Suppressor macrophage treated with lipopolysaccharide for 4 hours (primary cell): ENCODE measurements at regions not wholly inside any gene's neighbourhood (a gene's known extent, or its start where the extent isn't known, plus 50 kb on each side); places are given as distances from the start of the nearest gene placed in this dataset.
A peak's percentile ranks its signal among the peaks of the same experiment; 100 is the strongest.
"Not testable (repeated sequence)": the region's sequence is repeated elsewhere in the genome, so short reads cannot be mapped to it uniquely, and the experiment has no call there.

Source experiments
- DNase-seq: peaks from one replicate; pipeline ENCODE4 v3.0.0-alpha.2; 2020

DNA sequence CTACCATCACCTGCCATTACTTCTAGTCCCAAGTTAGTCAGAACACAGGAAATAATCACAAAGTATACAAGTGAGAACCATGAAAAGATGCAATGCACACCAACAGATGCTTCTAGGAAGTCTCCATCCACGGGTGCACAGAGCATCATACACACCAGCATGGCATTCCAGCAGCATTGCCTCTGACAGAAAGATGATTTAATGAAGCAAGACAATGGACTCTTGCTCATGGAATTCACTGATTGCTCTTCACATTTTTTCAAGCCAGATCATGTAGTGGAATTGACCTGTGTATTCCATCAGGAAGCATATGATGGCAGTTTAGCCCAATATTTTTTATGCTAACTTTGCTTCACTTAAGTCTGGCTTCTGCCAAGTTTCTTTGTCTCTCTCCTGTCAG is 406.3 kb upstream of the RGS17 start:
- DNase-seq: no peak

DNA sequence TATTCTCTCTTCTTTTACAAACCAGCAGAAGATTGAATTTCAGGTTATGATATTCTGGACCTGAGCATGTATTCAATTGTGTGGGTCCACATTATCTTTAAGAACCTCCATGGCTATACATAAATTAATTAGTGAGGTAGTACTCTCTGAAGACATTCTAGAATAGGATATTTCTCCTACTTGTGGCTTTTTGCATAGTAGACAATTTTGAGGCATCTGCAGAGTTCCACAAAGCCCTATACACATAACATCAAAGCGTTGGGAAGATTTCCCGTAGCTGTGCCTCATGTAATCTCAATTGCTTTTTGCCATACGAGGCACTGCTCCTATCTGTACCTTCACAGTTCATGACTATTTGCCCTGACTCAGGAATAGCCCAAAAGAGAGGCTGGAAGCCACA is 395.4 kb upstream of the RGS17 start:
- DNase-seq: no peak

DNA sequence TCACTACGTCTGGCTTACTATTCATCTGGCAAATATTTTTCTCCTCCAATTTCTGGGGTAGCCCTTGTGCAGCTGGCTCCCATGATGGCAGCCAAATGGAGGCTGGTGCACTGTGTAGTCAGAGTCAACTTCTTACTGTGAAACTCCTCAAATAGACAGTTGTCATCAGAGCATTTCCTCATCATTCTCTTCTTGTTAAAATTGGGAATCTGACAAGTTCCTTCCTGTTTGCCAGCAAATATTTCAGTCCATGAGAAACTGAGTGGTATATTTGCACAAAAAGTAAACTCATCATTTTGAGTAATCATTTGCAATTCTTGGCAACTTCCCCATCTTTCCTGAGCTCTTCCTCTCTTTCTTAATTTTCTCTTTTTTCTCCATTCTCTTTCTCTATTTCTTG is 394.9 kb upstream of the RGS17 start:
- no peak for DNase-seq

DNA sequence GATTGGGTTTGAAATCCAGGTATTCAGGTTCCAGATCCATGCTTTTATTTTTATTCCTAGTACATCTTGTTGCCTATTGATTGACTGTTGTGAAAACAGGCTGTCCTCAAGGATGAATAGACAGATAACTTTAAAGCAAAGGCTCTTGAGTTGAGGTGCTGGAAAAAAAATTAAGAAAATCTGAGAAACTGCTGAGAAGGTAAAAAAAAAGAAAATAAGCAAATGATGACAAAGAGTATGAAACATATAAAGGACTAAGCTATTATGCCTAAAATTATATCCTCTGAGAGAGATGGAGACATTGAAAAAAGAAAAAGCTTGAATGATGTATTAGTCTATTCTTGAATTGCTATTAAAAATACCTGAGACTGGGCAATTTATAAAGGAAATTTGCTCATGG is 392.3 kb upstream of the RGS17 start:
- DNase-seq: no peak

DNA sequence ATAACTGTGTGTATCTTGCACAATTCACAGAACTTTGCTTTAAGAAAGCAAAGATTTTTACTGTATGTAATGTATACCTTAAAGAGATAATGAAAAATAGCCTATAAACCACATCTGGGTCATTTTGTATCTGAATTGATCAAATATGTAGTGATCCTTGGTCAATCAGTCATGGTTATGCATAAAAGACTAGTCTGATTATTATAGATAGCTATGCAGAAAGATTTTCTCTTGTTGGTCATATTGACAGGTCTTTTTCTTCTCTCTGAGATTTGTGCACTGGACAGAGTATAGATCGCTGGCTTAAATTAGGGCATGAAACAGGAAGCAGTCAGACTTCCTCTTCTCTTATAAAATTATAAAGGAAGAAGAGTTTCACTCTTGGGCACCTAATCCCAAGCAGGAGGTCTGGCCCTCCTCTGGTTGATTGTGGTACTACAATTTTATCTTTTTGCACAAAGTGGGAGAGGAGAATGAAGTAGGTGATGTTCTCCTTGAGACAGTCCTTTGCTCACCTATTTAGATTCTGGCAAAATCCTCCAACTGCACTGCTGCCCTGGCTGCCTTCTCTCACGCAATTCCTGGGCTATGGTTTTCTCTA is 380.9 kb upstream of the RGS17 start:
- DNase-seq: peak; percentile 66

DNA sequence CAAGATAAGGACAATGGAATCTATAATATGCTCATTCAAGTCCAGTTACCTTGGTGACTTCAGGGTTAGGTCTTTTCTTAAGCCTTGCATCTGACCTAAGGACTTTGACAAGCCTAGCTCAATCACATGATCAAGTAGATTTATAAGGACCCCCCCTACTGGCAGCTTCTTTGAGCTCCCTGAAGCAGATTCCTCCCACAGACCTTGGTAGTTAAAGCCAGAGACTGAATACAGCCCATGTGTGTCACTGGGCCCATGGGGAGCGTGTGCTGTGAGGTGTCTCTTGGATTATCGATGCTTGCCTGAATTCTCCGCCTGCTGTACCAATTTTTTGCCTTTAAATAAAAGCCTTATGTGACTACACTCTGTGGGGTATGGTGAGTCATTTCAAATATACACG is 372.7 kb upstream of the RGS17 start:
- DNase-seq: no peak

DNA sequence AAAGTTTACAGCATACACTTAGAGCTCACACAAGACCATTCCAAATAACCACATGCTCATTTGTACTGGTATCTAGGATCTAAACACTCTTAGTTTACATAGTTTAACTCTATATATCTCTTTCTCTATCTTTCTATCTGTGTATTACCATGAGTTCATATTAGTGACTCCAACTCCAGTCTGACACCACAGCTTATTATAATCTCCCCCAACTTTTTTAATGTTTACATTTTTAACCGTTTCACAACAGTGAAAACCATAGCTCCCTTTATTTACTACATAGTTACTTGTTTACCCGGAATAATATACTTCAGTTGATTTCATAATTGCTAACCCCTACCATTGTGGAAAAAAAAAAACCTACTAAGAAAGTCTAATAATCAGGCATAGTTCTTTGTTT is 362.4 kb upstream of the RGS17 start:
- DNase-seq: no peak

DNA sequence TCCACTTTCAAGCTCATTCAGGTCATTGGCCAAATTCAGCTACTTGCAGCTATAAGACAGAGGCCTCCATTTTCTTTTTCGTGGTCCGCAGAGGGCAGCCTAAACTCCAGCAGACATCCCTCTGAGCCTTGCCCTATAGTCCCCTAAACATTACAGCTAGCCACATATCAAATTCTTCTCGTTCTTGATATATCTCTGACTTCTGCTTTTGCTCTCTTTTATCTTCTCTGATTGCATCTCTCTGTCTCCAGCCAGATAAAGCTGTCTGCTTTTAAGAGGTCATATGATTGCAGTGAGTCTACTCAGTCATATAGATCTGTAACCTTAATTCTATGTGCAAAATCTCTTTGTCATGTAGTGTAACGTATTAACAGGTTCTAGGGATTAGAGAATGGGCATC is 358.4 kb upstream of the RGS17 start:
- DNase-seq: no peak

DNA sequence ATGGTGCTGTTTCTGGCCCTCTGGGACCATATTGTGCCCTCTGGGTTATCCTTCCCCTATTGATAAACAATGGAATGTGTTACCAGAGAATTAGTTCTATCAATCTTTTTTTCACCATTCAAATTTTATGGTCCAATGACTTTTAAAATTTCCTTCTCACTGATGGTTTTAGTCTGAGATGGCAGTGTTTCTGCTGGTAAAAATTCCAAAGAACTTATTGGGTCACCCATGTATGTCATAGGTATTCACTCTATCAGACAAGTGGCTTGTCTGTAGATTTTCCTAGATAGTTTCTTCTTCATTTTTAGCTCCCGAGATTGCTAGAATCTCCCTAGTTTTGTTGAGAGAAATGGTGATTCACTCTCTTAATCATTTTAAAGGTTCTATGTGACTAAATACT is 357.2 kb upstream of the RGS17 start:
- DNase-seq: no peak

DNA sequence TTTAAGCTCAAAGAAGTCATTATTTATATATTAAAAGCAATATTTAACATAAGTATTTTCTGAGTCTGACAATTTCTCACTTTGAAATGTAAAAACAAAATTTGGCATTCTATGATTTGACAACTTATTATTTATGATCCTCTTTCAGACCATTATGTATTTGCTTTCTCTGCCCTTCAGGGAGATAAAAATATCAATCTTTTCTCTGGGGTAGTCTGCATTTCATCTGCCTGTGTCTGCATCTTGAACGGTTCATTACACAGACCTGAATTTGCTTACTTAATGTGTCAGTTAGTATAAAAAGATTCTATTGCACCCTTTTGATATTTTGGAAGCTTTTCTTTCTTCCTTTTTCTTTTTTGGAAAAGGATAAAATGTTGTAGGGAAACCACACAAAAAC is 354.0 kb upstream of the RGS17 start:
- DNase-seq: no peak

DNA sequence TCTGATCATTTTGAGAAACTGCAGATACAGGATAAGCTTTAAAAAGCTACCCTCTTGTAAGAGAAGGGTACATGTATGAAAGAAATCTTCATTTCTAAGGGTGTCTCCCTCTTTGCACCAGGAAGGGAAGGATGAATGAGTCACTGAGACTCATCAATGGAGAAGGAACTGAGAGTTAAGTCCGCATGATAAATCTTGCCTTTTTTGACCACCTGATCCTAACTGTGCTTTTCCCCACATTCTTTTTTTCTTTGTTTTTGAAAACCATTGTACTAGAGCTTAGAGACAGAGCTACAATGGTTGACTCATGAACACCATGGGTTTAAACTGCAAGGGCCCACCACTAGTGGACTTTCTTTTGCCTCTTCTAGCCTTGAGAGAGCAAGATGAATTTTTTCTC is 353.0 kb upstream of the RGS17 start:
- no peak for DNase-seq

DNA sequence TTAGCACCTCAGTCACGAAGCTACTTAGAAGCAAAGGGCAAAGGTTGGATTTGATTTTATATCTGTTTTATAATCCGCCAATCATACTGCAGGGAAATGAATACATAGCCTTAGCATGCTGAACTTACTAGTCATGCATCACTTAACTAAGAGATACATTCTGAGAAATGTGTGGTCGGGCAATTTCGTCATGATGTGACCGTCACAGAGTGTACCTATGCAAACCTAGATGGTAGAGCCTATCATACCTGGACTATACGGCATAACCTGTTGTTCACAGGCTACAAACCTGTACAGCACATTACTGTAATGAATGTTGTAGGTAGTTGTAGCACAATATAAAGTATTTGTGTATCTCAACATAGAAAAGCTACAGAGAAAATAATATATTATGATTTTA is 345.2 kb upstream of the RGS17 start:
- no peak for DNase-seq

DNA sequence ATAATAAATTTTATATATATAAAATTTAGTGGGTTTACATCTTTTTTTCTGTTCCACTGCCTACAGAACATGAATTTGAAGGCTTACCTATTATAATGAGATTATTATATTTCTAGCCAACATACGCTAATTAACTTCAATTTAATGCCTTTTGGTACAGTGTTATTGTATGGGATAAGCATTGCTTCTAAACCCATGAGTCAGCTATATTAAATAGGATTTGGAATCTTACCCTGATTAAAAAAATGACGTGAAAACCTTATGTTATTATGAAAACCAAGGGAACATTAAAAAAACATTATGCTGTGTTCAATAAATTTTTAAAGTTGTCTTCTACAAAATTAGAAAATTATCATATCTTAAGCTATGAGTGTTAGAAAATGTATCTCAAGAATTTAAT is 334.0 kb upstream of the RGS17 start:
- no peak for DNase-seq

DNA sequence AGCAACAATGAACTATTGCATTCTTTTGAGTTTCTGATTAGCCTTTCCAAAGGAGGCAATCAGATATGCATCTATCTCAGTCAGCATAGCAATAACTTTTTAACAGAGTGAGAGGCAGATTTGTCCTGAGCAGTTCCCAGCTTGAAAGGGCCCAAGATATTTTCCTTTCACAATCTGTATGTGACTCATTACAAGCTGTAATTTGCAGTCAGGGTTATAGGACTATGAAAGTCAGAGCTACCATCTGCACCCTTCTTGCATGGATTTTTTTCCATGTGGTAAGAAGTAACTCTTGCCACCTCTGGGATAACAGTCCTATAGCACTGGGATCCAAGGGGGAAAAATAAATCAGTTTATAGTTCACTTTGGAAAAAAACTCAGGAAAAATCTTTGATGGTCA is 318.2 kb upstream of the RGS17 start:
- no peak for DNase-seq

DNA sequence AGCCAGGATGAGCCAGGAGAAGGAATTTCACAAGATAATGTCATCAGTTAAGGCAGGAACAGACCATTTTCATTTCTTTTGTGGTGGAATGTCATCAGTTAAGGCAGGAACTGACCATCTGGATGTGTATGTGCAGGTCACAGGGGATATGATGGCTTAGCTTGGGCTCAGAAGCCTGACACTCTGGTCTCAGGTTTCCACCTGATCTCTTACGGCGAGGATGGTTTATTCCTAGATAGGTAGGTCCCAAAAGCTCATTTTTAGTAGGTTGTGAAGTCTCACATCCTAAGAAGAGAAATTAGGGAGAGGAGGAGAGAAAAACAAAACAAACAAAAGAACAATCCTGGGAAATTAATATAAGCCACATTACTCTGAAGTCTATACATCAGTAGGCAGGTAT is 311.7 kb upstream of the RGS17 start:
- not testable (repeated sequence) for DNase-seq

DNA sequence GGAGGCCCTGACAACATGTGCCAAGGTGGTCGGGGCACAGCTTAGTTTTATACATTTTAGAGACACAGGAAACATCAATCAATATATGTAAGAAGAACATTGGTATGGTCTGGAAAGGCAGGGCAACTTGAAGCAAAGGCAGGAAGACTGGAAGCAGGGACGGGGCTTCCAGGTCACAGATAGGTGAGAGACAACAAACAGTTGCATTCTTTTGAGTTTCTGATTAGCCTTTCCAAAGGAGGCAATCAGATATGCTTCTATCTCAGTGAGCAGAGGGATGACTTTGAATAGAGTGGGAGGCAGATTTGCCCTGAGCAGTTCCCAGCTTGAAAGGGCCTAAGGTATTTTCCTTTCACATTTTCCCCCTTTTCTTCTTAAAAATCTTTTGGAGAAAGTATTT is 311.0 kb upstream of the RGS17 start:
- no peak for DNase-seq

DNA sequence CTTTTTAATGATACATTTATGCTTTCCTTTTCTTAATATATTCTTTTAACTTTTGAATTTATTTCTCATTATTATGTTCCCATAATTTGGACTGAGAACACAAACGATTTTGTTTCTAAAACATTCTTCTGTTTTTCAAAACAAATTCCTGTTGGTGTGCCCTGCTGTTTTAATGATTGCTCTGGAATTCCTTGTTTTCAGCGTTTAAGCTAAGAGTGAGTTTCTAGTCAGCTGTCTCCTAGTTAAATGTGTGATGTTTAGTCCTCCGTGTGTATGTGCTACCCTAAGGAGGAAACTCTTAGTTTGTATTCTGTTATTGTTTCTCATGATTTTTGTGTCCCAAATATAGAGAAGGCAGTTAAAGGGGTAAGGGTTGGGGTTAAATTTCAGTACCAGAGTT is 306.1 kb upstream of the RGS17 start:
- no peak for DNase-seq

DNA sequence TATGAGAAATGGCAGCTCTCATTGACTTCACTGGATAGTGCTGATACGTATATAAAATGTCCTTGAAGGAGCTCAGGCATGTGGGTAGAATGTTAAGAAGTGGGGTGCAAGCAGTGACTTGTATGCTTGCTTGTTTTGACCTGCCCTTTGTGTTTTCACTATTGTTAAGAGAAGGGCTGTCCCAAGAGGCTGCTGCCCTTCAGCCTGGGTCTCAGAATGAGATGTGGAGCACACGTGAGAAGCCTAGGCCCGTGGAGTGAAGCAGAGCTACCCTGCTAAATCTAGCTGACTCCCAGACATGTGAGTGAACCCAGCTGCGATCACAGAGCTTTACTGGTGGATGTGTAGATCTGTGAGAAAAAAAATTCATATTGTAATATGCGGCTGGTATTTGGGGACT is 305.3 kb upstream of the RGS17 start:
- no peak for DNase-seq

DNA sequence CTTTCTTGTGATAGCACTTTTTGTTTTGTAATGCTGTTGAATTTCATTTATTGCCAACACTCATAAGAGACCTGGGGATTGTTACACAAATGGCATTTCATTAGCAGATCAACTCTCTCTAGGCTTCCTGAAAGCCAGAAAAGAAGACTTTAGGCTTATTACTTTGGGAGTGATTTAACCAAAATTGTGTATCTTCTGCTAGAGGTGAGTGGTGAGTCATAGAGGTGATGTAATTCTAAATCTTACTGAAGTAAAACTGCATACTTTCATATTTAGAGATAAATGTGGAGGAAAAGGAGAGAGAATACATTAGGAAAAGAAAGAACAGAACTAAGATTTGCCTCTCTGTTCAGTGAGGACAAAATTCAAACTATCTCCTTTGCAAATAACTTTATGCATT is 304.7 kb upstream of the RGS17 start:
- DNase-seq: no peak

DNA sequence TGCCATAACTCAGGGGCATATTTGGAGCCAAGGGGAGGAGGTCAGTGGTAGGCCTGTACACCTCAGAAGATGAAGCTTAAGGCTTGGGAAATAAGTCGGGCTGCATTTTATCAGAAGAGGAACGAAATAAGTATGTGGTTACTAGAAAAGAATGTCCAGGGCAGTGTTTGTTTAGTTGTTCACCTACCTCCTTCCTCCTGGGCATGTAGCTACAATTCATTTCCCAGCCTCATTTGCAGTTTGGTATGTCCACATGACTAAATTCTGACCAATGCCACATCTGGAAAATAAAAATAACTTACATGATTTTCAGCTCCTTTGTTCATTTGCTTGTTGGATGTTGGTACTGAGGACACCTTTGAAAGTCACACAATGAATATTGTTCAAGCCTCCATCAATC is 294.5 kb upstream of the RGS17 start:
- DNase-seq: no peak

DNA sequence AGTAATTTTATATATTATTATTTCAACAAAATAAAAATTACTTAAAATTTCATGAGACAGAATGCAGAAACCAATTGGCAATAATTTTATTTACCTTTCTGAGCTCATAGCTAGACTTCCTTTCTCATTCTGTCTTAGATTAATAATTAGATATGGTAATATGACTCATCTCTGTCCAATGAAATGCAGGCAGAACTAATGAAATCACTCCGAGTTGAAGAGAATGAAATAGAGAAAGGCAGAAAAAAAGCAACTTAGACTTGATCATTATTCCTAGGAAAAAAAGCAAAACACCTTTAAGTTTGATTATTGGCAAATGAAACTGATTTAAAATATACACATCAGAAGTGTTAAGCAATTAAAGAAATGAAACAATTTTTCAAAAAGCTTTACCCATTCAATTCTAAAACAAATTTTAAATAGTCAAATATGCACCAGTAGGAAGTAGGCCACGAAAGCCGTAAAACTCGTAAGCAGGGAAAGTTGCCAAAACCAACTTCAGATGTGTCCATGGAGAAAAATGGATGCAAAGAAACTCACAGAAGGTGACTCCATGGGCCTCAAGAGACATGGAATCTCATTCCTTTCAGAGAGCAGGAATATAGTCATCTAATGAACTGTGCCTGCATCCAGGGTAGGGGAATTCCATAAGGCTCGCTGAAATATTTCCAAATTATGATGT is 293.8 kb upstream of the RGS17 start:
- no peak for DNase-seq

DNA sequence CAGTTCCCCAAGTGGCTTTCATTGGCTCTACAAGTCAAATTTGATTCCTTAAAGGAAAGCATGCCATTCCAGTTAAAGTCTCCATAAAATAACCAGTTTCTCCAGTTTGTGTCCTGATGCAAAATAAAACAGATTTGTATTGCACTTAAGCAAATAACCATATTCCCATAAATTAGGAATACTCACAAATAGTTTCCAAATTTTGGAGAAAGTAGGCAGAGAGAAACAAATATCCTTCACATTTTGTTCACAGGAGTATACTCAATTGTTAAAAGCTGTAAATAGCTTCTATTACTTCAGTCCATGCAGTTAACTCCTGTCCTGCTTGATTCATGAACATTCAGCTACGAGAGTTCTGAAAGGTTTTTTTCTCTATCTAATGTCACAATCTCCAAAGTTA is 281.4 kb upstream of the RGS17 start:
- DNase-seq: no peak

DNA sequence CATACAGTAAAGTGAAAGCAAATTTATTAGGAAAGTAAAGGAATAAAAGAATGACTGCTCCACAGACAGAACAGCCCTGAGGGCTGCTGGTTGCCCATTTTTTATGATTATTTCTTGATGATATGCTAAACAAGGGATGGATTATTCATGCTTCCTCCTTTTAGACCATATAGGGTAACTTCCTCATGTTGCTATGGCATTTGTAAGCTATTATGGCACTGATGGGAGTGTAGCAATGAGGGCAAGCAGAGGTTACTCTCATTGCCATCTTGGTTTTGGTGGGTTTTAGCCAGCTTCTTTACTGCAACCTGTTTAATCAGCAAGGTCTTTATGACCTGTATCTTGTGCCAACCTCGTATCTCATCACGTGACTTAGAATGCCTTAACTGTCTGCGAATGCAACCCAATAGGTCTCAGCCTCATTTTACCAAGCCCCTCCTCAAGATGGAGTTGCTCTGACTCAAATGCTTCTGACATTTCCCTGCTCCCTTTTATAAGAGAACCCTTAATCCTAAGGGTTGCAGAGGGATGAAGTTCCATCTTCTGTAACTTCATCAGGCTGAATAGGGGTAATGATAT is 280.1 kb upstream of the RGS17 start:
- no peak for DNase-seq

DNA sequence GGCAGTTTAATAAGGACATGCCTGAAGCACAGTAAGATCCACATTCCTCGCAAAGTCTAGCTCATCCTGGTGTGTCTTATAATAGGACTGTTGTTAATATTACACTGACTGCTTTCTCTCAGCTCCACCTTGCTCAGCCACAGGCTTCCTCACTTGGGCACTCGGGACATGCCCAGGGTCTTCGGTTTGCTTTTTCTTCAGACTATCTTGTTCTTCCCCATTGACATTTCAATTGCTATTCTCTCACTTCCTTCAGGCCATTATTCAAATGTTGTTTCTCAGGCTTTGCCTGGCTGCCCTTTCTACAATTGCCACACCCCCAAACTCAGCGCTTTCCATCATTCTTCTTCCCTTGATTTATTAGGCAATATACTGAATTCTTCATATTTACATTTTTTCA is 274.8 kb upstream of the RGS17 start:
- no peak for DNase-seq

DNA sequence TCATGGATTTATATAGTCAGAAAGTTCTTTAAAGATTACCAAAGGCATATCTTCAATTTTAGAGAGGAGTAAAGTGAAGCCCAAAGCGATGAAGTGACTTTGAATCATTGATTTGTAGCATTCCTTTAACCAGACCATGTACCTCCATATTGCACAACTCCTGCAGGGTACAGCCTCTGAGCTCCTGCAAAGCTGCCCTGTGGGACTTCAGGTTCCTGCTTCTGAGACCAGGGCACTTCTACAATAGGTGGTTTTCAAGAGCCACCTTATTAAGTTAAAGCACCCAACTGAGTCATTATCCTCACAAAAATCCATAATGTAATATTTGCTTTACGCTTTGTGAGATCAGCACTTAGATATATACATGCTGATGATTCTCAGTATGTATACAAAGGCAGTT is 270.7 kb upstream of the RGS17 start:
- no peak for DNase-seq
